Right lobe of liver (tissue), 4 donors: ENCODE measurements at regions not wholly inside any gene's neighbourhood (a gene's known extent, or its start where the extent isn't known, plus 50 kb on each side); places are given as distances from the start of the nearest gene placed in this dataset.

ENCODE experiments used
- POLR2A ChIP-seq: fragments of 450-650 bp; IDR thresholded peaks from one replicate; pipeline ENCODE4 v1.6.1; 2017; ENCODE audit warnings: antibody characterized with exemption, mild to moderate bottlenecking
- TF ChIP-seq, protein P1 (sequence below), 4 donors: fragments of 200-600 bp in 3 of 4; fragments of 450-650 bp in 1 of 4; IDR thresholded peaks; one replicate each; pipeline versions ENCODE4 v1.5.1 to v1.8.0; 2016 to 2022; ENCODE audit warnings: antibody characterized with exemption in 4 of 4, mild to moderate bottlenecking in 2 of 4
- donor health status: DM: no; HTN: no; CAD: no.
- donor health status: DM: no; HTN: no; CAD: no.
- donor health status: DM: no; HTN: yes; CAD: no.

DNA sequence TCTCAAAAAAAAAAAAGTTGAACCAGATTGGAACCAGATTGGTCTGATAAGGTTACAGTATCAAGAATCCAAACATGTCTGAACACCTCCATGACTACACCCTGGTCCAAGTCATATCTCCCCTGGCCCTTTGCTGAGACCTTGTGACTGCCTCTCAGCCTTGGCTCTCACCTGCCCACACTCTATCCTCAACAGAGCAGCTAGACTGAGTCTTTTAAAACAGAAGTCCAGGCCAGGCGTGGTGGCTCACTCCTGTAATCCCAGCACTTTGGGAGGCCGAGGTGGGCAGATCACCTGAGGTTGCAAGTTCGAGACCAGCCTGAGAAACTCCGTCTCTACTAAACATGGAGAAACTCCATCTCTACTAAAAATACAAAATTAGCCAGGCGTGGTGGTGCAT lies 91.7 kb downstream of the AIPL1 start:
- TF ChIP-seq, protein P1, sequence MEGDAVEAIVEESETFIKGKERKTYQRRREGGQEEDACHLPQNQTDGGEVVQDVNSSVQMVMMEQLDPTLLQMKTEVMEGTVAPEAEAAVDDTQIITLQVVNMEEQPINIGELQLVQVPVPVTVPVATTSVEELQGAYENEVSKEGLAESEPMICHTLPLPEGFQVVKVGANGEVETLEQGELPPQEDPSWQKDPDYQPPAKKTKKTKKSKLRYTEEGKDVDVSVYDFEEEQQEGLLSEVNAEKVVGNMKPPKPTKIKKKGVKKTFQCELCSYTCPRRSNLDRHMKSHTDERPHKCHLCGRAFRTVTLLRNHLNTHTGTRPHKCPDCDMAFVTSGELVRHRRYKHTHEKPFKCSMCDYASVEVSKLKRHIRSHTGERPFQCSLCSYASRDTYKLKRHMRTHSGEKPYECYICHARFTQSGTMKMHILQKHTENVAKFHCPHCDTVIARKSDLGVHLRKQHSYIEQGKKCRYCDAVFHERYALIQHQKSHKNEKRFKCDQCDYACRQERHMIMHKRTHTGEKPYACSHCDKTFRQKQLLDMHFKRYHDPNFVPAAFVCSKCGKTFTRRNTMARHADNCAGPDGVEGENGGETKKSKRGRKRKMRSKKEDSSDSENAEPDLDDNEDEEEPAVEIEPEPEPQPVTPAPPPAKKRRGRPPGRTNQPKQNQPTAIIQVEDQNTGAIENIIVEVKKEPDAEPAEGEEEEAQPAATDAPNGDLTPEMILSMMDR (IDR thresholded peaks at IDR 0.05), result no peak
- TF ChIP-seq POLR2A, result no peak
